C1 segment of cervical spinal cord (tissue), 14 donors: ENCODE measurements at regions not wholly inside any gene's neighbourhood (a gene's known extent, or its start where the extent isn't known, plus 50 kb on each side); places are given as distances from the start of the nearest gene placed in this dataset.

Experiments
- DNase-seq, 14 donors: peaks; one replicate each; lab custom pipeline; 2025; lab: John Stamatoyannopoulos, UW

GRCh38 chr5:126074538-126074937 is 348.7 kb upstream of the GRAMD2B start:
- DNase-seq: no peak

GRCh38 chr5:126079266-126079665 is 343.9 kb upstream of the GRAMD2B start:
- DNase-seq: no peak

- no peak for DNase-seq
Observed at GRCh38 chr5:126081209-126081608, 342.0 kb upstream of the GRAMD2B start.

- no peak for DNase-seq
Observed at GRCh38 chr5:126093041-126093440, 330.2 kb upstream of the GRAMD2B start.

- no peak for DNase-seq
Observed at GRCh38 chr5:126093718-126094117, 329.5 kb upstream of the GRAMD2B start.

GRCh38 chr5:126094991-126095390 is 328.2 kb upstream of the GRAMD2B start:
- no peak for DNase-seq

- DNase-seq: no peak
Observed at GRCh38 chr5:126096442-126097006, 326.7 kb upstream of the GRAMD2B start.

GRCh38 chr5:126097876-126098275 is 325.3 kb upstream of the GRAMD2B start:
- no peak for DNase-seq

GRCh38 chr5:126098330-126099017 is 324.7 kb upstream of the GRAMD2B start:
- no peak for DNase-seq

- DNase-seq: peak in 1 of 14 donors; percentile 11
Observed at GRCh38 chr5:126099077-126099476, 324.1 kb upstream of the GRAMD2B start.

GRCh38 chr5:126100767-126101166 is 322.4 kb upstream of the GRAMD2B start:
- DNase-seq: peak in 2 of 14 donors; percentile 13 to 85

- peak in 1 of 14 donors; percentile 51 for DNase-seq
Observed at GRCh38 chr5:126101901-126102300, 321.3 kb upstream of the GRAMD2B start.

- DNase-seq: no peak
Observed at GRCh38 chr5:126103050-126103449, 320.2 kb upstream of the GRAMD2B start.

GRCh38 chr5:126103868-126104267 is 319.3 kb upstream of the GRAMD2B start:
- no peak for DNase-seq

GRCh38 chr5:126104341-126104740 is 318.9 kb upstream of the GRAMD2B start:
- no peak for DNase-seq

- DNase-seq: no peak
Observed at GRCh38 chr5:126104951-126105350, 318.3 kb upstream of the GRAMD2B start.

GRCh38 chr5:126106029-126106428 is 317.2 kb upstream of the GRAMD2B start:
- no peak for DNase-seq

- DNase-seq: no peak
Observed at GRCh38 chr5:126107381-126107780, 315.8 kb upstream of the GRAMD2B start.

GRCh38 chr5:126108470-126108869 is 314.7 kb upstream of the GRAMD2B start:
- DNase-seq: no peak

GRCh38 chr5:126115059-126115629 is 308.1 kb upstream of the GRAMD2B start:
- no peak for DNase-seq

- no peak for DNase-seq
Observed at GRCh38 chr5:126117044-126117443, 306.2 kb upstream of the GRAMD2B start.

- DNase-seq: no peak
Observed at GRCh38 chr5:126119887-126120442, 303.2 kb upstream of the GRAMD2B start.

- DNase-seq: no peak
Observed at GRCh38 chr5:126120939-126121338, 302.3 kb upstream of the GRAMD2B start.
